Astrocyte (in vitro differentiated cells and primary cell): ENCODE measurements at regions not wholly inside any gene's neighbourhood (a gene's known extent, or its start where the extent isn't known, plus 50 kb on each side); places are given as distances from the start of the nearest gene placed in this dataset.

ENCODE experiments used
- CTCF ChIP-seq: IDR thresholded peaks from 2 replicates; pipeline ENCODE4 v1.5.1; 2011; ENCODE audit warnings: low read depth, mild to moderate bottlenecking, inconsistent platforms, low read length, moderate library complexity; ENCODE audit not compliant: insufficient read depth
- EZH2 ChIP-seq: IDR thresholded peaks from 2 replicates; pipeline ENCODE4 v1.6.1; 2012; ENCODE audit warnings: mild to moderate bottlenecking, low read length, inconsistent platforms; ENCODE audit not compliant: insufficient read depth

GRCh38 chr11:91158297-91158696 is 935.4 kb upstream of the CHORDC1 start:
- TF ChIP-seq CTCF (no peak), EZH2 (no peak)
